A673 (cell line): ENCODE measurements at regions not wholly inside any gene's neighbourhood (a gene's known extent, or its start where the extent isn't known, plus 50 kb on each side); places are given as distances from the start of the nearest gene placed in this dataset.

Source experiments
- BruUV-seq: library from RNA; stranded (reverse); fragments of 400-500 nt; replicated peaks from 2 replicates; lab custom pipeline; 2021; lab: Mats Ljungman, UMichigan
- CTCF ChIA-PET: fragments of 300-600 bp; sonication (Branson Sonifier 250); formaldehyde crosslinking; loops from one replicate; lab custom pipeline; 2022; ENCODE audit warnings: antibody characterized with exemption; lab: Charles Lee
- POLR2A ChIA-PET: fragments of 300-600 bp; sonication (Branson Sonifier 250); formaldehyde crosslinking; loops from one replicate; lab custom pipeline; 2022; ENCODE audit warnings: antibody characterized with exemption; ENCODE audit not compliant: low non-redundant PET; lab: Charles Lee
- DNase-seq: peaks from one replicate; pipeline ENCODE4 v3.0.0-alpha.2; 2015; ENCODE audit warnings: low spot score
- H3K27ac ChIP-seq: fragments of 200-600 bp; sonication (generic); 2 replicates; pipeline ENCODE4 v1.5.1; 2016; ENCODE audit warnings: mixed run types, low read depth, mild to moderate bottlenecking, mixed read lengths, antibody characterized with exemption, low read length; ENCODE audit not compliant: poor library complexity, severe bottlenecking
- H3K27me3 ChIP-seq: fragments of 200-600 bp; sonication (generic); replicated peaks from 2 replicates; pipeline ENCODE4 v1.6.1; 2017; ENCODE audit warnings: mixed run types, low read depth, mild to moderate bottlenecking, mixed read lengths, antibody characterized with exemption, low read length; ENCODE audit not compliant: insufficient read depth, poor library complexity
- H3K36me3 ChIP-seq: fragments of 200-600 bp; sonication (generic); 2 replicates; pipeline ENCODE4 v1.6.1; 2016; ENCODE audit warnings: mixed run types, mild to moderate bottlenecking, mixed read lengths, antibody characterized with exemption, low read length; ENCODE audit not compliant: insufficient read depth, poor library complexity, severe bottlenecking
- H3K4me1 ChIP-seq: fragments of 200-600 bp; sonication (generic); 2 replicates; pipeline ENCODE4 v1.6.1; 2017; ENCODE audit warnings: mixed run types, mild to moderate bottlenecking, mixed read lengths, antibody characterized with exemption, low read length; ENCODE audit not compliant: insufficient read depth, poor library complexity, severe bottlenecking
- H3K4me3 ChIP-seq: fragments of 200-600 bp; sonication (generic); 2 replicates; pipeline ENCODE4 v1.5.1; 2016; ENCODE audit warnings: low read depth, mixed run types, mild to moderate bottlenecking, mixed read lengths, low read length; ENCODE audit not compliant: poor library complexity, severe bottlenecking
- H3K9me3 ChIP-seq: fragments of 200-600 bp; sonication (generic); 2 replicates; pipeline ENCODE4 v1.6.1; 2016; ENCODE audit warnings: mixed run types, low read depth, mild to moderate bottlenecking, mixed read lengths, antibody characterized with exemption, low read length; ENCODE audit not compliant: poor library complexity, severe bottlenecking
- CTCF ChIP-seq: fragments of 300-800, 200-600 bp; sonication (generic); conservative IDR thresholded peaks from 2 replicates; pipeline ENCODE4 v1.5.1; 2017; ENCODE audit warnings: low read depth, mild to moderate bottlenecking, antibody characterized with exemption, low read length, moderate library complexity, mixed read lengths
- EZH2 ChIP-seq: fragments of 200-600 bp; sonication (generic); IDR thresholded peaks from 2 replicates; pipeline ENCODE4 v1.6.1; 2017; ENCODE audit warnings: borderline replicate concordance, low read depth, mild to moderate bottlenecking, mixed read lengths, antibody characterized with exemption, low read length; ENCODE audit not compliant: poor library complexity, severe bottlenecking
- intact Hi-C: fragments of 100-400 bp; cut with micrococcal nuclease; formaldehyde crosslinking; loops from one replicate; pipeline ENCODE4 v1.10.0; 2022; ENCODE audit not compliant: unreplicated experiment

- Histone ChIP-seq H3K36me3 (no peaks in the 10 kb centered on the region), H3K4me1 (no peaks in the 10 kb centered on the region), H3K27ac (no peak overlapping the region), H3K4me3 (no peak overlapping the region), H3K9me3 (no peaks in the 10 kb centered on the region), H3K27me3 (no peaks in the 10 kb centered on the region)
- intact Hi-C loops, result no loop called here
- TF ChIP-seq EZH2 (no peak), CTCF (no peak)
- no TSS peak for BruUV-seq
- ChIA-PET CTCF (no interaction called here), POLR2A (no interaction called here)
- DNase-seq, result no peak
These were observed 430.0 kb upstream of the ADAMTSL1 start for GRCh38 chr9:18043978-18044377.

- no peaks in the 10 kb centered on the region for H3K36me3 ChIP-seq
- no peaks in the 10 kb centered on the region for H3K4me1 ChIP-seq
- H3K27ac ChIP-seq, result no peak overlapping the region
- CTCF ChIA-PET, result no interaction called here
- H3K4me3 ChIP-seq, result no peak overlapping the region
- no TSS peak for BruUV-seq
- no peaks in the 10 kb centered on the region for H3K9me3 ChIP-seq
- intact Hi-C loops, result no loop called here
- H3K27me3 ChIP-seq, result no peaks in the 10 kb centered on the region
- TF ChIP-seq EZH2, result no peak
- TF ChIP-seq CTCF, result no peak
- POLR2A ChIA-PET, result no interaction called here
- DNase-seq, result no peak
These were observed 428.6 kb upstream of the ADAMTSL1 start for GRCh38 chr9:18045326-18045725.

- Histone ChIP-seq H3K9me3 (no peaks in the 10 kb centered on the region), H3K36me3 (no peaks in the 10 kb centered on the region), H3K4me3 (no peak overlapping the region), H3K27ac (no peak overlapping the region), H3K4me1 (no peaks in the 10 kb centered on the region), H3K27me3 (no peaks in the 10 kb centered on the region)
- ChIA-PET POLR2A (no interaction called here), CTCF (no interaction called here)
- no TSS peak for BruUV-seq
- no peak for DNase-seq
- intact Hi-C loops, result no loop called here
- TF ChIP-seq CTCF (no peak), EZH2 (no peak)
These were observed 427.9 kb upstream of the ADAMTSL1 start for GRCh38 chr9:18046068-18046467.
